ENCODE measurements at regions not wholly inside any gene's neighbourhood (a gene's known extent, or its start where the extent isn't known, plus 50 kb on each side); places are given as distances from the start of the nearest gene placed in this dataset.

DNA sequence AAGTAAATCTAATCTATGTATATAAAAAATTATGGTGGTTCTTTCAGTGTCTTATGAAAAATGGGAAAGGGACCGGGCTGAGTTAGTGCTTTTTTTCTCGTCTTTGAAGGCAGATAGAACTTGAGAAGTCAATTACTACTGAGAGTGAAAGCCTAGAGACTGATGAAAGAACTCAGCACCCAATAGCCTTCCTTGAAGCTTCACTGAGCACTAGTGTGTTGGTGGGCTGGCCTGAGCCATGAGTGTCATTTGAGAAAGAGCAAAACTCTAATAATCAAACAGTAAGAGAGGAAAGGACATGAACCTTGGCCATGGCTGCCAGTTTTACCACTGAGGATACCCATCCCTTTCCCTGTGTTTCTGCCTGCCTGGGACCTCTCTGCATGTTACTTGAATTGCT, 428.3 kb upstream of the RASGRP1 start:
- TF ChIP-seq, protein P1, sequence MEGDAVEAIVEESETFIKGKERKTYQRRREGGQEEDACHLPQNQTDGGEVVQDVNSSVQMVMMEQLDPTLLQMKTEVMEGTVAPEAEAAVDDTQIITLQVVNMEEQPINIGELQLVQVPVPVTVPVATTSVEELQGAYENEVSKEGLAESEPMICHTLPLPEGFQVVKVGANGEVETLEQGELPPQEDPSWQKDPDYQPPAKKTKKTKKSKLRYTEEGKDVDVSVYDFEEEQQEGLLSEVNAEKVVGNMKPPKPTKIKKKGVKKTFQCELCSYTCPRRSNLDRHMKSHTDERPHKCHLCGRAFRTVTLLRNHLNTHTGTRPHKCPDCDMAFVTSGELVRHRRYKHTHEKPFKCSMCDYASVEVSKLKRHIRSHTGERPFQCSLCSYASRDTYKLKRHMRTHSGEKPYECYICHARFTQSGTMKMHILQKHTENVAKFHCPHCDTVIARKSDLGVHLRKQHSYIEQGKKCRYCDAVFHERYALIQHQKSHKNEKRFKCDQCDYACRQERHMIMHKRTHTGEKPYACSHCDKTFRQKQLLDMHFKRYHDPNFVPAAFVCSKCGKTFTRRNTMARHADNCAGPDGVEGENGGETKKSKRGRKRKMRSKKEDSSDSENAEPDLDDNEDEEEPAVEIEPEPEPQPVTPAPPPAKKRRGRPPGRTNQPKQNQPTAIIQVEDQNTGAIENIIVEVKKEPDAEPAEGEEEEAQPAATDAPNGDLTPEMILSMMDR (IDR thresholded peaks at IDR 0.05; ENCODE audit: insufficient read depth, low read depth, low read length) = no peak
- TF ChIP-seq EZH2 (IDR thresholded peaks at IDR 0.05; ENCODE audit: insufficient read depth, low read length) = no peak
